ENCODE measurements at regions not wholly inside any gene's neighbourhood (a gene's known extent, or its start where the extent isn't known, plus 50 kb on each side); places are given as distances from the start of the nearest gene placed in this dataset.

DNA sequence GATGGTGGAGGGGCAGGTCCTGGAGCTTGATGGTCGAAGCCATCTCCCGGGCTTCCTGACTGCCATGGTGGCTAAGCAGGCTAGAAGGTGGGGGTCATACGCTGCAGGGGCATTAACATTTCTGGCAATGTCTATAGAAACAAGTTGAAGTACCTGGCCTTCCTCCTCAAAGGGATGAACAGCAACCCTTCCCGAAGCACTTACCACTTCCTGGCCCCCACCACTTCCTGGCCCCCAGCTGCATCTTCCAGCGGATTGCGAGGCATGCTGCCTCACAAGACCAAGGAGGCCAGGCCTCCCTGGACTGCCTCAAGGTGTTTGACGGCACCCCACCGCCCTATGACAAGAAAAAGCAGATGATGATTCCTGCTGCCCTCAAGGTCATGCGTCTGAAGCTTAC, 97.0 kb upstream of the MOCS2 start:
- TF ChIP-seq, protein P1, sequence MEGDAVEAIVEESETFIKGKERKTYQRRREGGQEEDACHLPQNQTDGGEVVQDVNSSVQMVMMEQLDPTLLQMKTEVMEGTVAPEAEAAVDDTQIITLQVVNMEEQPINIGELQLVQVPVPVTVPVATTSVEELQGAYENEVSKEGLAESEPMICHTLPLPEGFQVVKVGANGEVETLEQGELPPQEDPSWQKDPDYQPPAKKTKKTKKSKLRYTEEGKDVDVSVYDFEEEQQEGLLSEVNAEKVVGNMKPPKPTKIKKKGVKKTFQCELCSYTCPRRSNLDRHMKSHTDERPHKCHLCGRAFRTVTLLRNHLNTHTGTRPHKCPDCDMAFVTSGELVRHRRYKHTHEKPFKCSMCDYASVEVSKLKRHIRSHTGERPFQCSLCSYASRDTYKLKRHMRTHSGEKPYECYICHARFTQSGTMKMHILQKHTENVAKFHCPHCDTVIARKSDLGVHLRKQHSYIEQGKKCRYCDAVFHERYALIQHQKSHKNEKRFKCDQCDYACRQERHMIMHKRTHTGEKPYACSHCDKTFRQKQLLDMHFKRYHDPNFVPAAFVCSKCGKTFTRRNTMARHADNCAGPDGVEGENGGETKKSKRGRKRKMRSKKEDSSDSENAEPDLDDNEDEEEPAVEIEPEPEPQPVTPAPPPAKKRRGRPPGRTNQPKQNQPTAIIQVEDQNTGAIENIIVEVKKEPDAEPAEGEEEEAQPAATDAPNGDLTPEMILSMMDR (conservative IDR thresholded peaks at IDR 0.05) = no peak
- TF ChIP-seq ZFX (IDR thresholded peaks at IDR 0.05) = no peak

Measured in C4-2B (cell line).